GM19351 (cell line): ENCODE measurements at regions not wholly inside any gene's neighbourhood (a gene's known extent, or its start where the extent isn't known, plus 50 kb on each side); places are given as distances from the start of the nearest gene placed in this dataset.

Experiments used
- ATAC-seq: cut with Tn5 transposase; IDR thresholded peaks from one replicate; pipeline ENCODE4 v1.9.1; 2021; ENCODE audit warnings: mild to moderate bottlenecking, moderate library complexity; ENCODE audit not compliant: unreplicated experiment

DNA sequence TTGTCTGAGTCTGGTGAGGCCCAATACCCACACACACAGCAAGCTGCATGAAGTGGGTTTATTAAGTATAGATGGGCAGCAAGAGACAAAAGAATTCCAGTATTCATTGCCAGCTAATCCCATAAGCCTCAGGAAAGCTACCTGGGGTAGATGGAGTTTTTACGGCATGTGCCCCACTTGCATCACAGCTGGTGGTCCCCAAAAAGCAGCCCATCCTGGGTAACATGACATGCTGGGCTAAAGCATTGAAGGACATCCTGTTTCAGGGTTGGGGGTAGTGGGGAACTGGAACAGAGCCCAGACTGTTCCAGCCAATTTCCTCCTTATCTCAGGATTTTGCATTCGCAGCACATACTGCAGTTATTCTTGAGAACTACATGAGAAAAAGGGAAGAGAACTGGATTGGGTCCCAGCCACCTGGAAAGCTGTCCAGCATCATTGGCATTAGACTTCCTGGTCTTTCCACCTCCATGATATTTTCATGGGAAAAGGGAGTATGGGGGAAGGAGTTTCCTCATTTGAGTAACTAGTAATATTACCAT is 240.1 kb upstream of the MMADHC start:
- no peak for ATAC-seq

DNA sequence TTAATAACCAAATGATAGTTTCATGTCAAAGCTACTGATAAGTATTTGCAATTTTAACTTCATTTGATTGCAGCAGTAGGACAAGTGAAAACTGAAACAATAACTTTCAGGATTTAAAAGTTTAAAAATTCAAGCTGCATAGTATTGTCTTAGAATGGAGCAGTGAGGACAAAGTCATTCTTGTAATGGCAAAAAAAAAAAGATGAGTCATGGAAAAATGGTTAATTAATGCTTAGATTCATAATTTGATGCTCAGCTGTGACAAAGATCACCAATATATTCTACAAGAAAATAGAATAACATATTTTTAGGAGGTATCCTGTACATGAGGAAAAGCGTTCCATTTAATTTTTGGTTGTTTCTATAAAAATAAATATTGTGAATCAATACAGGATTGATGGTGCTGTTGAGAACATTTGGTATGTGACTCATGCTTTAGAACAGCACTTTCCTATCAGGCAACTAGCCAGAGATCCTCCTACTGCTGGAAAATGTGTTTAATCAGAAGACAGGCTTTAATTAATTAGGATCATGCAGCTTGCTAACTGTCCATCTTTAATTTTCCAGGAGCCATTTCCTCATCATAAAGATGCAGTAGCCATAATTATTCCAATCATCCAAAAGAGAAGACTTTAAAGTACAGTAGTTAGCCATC is 239.0 kb upstream of the MMADHC start:
- no peak for ATAC-seq

DNA sequence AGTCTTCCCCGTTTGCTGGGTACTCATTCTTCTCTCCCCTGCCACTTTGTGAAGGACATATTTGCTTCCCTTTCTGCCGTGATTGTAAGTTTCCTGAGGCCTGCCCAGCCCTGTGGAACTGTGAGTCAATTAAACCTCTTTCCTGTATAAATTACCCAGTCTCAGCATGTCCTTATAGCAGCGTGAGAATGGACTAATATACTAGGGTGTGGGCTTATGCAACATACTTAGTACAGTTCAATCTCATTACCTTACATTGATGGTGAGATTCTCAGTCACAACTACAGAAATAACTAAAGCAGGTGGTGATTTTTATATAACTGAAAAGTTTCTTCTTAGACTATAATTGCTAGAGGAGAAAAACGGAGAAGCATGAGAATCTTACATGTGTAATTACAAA is 237.9 kb upstream of the MMADHC start:
- ATAC-seq: no peak

DNA sequence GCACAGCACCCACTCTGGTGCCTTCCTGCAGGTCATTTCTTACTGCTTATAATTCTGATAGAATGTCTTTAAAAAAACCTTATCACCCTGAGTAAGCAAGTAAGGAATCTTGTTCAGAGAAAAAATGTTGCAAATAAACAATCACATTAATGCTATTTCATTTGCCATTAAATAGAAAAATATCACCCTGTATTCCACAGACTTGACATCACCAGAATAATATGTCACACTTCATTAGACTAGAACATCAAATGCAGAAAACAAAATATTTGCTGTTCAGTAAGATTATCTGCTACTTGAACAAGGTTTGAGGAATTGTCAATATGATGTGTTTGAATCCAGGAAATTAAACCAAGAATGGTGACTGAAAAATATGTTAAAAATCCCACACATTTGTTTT is 236.6 kb upstream of the MMADHC start:
- no peak for ATAC-seq

DNA sequence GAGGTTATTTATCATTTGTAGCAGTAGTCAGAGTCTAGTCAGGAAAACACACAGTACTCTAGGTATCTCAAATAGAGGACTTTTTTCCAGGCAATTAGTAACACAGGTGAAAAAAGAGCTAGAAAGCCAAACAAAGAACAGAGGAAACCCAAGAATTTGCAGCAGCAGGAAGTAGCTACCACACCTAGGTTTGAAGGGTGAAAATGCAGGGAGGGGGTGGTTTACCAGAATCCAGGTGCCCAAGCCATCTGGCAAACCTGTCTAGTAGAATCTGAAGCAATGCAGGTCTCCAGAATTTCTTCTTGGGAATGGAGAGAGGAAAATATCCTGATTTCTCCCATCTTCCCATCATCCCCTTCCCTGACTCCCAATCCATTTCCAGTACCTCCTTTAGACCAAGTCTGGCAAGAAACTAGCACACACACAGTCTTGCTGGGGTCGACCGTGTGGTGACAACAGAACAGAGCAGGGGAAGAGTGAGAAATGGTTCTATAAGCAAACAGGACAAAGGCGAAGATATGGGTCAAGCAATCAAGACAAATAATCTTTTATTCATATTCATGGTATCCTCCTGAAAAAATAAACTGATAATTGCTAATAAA is 231.9 kb upstream of the MMADHC start:
- no peak for ATAC-seq

DNA sequence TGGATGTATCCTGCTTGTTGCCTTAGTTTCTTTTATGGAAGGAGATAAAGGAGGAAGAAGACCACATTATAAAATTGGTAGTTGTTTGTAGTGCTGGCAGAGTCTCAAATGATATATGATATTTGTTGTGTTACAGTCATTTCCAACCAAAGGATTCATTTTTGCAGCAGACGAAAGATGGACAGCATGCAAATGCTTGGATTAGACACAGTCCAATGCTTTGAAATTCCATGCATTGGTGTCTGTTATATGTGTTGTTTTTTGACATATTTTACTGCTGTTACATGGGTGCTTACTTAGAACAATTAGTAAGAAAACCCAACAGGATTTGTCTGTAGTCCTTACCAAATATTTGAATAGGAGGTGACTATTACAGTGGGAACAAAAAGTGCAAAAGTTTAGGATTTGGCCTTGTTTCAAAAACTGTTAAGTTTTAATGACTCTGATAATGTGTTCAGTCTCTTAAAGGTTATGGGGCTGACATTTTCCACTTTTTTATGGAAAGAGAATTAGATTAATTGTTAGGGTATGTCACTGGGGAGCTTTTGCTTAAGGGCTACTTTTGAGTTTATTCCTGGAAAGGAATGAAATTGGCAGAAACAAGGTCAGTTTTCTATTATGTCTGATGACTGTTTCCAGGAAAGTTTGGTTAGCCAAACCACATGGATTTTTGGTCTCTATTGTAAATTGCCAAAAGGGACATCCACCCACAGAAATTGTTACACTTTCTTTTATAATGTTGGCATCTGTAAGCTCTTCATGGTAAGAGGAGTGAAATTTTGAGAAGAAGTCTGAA is 229.4 kb upstream of the MMADHC start:
- ATAC-seq: no peak

DNA sequence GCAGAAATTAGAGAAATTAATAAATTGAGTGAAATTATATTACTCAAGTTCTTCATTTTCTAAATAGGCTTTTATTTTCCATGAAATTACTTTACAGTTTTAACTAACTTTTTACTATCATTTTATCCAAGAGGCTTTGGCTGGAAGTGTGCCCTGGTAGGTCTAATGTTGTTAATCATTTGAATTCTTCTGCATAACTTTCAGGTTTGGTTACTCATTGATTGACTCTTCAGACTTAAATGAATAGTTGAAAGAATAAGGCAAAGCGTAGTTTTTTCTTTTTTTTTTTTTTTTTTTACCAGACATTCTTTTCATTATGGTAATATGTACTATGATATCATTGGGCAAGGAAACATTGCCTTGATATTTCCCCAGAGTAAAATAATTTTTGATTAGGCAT is 228.4 kb upstream of the MMADHC start:
- no peak for ATAC-seq

DNA sequence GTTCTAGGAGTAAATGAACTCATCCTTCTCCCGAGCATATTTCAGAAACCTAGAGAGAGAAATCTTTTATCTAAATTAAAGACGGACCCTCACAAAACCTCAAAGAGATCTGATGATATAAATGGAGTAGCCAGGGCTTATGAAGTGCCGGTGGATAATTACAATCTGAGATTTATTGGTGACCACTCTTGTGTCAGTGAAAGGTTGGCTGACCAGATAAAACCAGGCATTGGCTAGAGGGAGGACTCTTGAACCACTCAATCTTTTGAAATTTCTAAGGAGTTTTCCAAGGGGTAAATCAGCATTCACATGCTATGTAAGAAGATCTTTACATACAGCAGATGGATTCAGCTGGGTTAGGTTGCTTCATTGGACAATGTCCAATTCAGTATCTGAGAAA is 227.3 kb upstream of the MMADHC start:
- ATAC-seq: no peak

DNA sequence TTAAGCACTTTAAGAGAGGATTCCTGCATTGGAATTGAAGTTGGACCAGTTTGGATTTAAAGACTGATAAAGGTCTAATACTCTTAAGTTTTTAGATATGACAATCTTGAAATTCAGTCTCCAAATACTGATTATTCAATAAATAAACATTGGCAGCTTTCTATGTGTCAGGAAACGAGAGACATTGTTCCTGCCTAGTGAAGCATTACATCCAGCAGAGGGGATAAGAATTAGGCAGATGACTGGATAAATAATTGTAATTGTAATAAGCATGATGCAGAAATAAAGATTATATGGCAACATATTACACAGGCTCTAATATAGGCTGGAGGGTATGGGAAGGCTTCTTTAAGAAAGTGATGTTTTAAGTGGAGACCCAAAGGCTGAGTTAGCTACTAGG is 226.5 kb upstream of the MMADHC start:
- ATAC-seq: no peak

DNA sequence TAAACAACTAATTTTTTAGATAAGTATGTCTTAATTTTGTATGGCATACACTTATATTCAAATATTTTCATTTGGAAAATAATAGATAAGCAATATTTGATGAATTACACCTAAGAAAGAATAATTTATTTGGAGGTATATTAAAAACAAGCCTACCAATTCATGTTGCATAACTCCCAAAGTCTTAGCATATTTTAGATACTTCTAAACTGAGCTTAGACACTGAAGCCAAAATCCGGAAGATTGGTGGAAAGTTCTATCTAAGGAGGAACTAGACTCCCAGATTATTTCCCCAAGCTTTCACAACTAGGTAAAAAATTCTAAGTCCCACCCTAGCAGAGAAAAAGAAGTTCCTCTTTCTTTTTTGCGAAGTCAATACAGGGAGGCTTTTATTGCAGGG is 221.0 kb upstream of the MMADHC start:
- ATAC-seq: no peak

DNA sequence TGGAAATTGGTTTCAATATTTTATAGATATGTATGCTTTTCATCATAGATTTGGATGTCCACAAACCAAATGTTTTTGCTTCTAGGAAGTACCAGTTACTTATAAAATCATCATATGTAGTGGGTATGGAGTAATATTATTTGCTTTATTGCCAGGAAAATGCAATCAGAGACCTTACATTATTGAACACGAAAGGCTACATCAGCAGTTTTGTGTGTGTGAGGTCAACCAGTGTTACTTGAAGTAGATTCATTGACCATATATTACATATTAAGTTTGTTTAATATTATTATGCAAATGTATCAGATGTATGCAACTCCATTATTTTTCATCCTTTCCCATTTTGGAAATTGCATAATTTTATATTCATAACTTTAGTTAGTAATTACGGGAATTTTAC is 219.1 kb upstream of the MMADHC start:
- no peak for ATAC-seq

DNA sequence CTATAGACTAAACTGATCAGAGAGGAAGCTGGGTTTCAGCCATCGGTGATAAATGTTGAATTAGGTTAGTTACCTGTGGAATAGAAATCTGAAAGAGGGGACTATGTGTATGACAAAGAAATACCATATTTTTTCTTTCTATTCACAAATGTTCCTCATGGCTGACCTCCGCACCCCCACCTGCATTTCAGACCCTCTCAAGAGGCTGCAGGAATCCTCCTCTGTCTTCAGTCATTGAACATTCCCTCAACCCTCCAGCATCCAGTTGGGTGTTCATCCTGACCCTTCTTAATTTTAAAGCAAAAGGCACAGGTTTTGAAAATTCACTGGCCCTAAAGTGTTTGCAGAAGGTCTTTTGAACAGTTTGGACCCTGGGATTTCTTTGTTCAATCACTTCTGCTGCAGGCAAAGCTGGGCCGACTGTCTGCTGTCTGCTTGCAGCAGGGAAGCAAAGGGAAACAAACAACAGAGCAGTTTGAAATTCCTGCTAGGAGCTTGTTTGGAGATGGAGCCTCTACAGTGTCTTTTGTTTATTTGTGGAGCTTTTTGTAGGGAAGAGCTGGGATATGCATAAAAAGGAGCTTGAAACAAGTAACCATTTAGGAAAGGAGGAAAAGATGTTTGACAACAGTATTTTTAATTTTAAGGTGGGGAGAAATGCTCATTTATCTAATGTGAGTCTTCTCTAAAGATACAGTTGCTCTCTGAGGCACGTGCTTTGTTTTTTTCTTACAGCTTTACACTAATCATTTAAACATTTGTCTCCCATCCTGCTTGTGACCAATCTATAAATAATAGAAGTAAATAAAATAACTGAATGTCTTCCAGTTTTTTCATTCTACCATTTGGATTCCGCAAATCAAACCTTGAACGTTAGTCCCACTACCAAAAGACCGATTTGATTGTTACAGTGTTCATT is 213.3 kb upstream of the MMADHC start:
- ATAC-seq: no peak

DNA sequence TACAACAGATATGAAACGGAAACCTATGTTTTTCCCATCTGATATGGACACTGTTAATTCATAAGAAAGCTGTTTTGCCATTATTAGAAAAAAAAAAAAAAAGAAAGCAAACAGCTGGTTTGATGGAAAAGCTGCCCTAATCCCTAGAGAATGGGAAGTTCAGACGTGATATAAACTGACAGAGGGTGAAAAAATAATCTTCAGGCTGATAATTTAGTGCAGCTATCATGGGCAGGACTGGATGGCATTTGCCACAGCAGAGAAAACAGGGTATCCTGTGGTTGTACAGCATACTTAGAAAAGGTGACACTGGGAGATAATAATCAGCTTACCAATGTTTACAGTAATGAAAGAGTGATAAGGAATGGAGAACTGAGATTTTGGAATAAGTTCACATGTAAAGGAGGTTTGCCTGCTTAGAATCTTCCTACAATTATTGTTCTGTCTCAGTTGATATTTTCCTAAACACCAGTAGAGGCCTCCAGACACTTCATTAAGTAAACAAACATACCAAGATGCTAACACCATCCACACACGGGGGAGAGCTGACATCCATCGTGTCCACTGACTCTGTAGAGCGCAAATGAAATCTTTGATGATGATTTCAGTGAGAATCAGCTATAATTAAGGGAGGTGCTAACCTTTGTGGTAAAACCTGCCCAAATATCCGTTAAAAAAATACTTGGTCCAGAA is 211.6 kb upstream of the MMADHC start:
- no peak for ATAC-seq

DNA sequence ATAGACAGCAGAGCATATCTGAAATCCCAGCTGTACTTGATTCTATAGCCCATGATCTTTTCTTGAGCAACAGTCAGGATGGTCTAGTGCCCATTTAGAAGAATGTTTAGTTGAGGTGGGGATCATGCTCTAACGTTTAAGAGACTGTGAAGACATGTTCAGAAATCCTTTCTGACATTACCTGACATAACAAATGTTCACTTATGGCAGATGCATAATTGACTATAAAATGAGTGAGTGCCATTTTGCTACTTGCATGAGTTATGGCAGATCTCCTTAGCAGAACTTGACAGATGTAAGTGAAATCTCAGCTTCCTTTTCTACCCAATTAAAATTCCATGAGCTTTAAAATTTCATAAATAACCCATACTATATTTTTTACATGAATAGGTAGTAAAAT is 209.5 kb upstream of the MMADHC start:
- no peak for ATAC-seq

DNA sequence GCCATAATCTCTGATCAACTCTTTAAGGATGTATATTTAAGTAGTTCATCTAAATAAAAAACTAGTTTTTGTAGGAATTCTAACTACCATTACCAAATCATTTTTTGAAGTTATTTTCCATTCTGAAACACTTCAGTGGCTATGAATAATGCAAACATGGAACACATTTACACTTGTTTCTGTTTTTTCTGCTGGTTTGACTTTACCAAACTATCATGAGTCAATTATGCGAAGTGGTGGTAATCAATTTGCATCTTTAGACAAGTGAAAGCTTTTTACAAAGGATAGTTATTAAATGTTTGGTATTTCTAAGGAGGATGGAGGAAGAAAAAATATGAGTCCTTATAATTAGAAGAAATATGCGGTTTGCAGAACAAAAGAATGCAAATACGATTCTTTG is 202.0 kb upstream of the MMADHC start:
- ATAC-seq: no peak

DNA sequence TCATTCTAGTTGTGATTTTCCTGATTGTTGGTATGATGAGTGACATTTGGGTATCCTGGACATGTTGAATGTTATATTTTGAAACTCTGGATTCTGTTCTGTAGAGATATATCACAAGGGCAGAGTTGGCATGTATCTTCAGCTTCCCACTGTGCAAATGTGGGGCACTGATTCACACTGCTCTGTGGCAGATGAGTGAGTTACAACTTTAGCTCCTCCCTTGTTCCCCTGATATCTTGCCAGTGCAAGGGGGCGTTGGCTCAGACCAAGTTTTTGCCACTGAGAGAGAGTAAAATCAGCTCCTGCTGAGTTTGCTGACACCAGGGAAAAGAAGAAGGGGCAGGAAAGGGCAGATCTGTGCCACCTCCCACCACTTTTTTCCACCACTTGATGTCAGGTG is 199.6 kb upstream of the MMADHC start:
- no peak for ATAC-seq

DNA sequence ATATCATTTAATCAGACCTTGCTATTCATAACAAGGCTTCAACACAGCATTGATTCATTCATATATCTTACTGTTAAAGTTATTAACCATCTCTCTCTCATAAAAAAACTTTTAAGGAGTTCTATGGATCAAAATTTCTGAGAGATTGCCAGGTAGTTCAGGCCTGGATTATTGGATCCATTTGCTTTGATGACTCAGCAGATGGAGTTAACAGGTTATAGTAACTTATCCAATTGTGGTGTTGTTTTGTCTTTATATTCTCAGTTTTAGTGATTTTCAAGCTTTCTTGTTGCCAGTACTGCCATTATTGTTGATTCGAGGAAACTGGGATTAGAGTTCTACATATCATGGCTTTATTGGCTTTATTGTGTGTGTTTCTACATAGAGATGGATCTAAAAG is 195.7 kb upstream of the MMADHC start:
- no peak for ATAC-seq

DNA sequence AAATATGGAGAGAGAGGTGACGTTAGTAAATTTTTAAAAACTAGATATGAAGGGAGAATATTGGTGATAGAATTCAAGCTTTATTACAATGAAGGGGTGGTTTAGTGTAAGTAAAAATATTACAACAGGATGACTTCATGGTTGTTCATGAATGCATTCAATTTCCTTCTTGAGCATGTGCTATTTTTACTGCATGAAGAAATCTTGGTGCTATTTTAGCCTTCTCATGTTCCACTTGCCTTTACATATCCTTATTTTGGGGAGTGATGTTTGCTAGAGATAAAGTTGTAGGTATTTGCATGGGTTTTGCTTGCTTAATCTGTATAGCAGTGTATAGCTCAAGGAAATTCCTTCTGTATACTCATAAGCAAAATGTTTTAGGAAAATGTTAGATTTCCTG is 195.0 kb upstream of the MMADHC start:
- ATAC-seq: no peak

DNA sequence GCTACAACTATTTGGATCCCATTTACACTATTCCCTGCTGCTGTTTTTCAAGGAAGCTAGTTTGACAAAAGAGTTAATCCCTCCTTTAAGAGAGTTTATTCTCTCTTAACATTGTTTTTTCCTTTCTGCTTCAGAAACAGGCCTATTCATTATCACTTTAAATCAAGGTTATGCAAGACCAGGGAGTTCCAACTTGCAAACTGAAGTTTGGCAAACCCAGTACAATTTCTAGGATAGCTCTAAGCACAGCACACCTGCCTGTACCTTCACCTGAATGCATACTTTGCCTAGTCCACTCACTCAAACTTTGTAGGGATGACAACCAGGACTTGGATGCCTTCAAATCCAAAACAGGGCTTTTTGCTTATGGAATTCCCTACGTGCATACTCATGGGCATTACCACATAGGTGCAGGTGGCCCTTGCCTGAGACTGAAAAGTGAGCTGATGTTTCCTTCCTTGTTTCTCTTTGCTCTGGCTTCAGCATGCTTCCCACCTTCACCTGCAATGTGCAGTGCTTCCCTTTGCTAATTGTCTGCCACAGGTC is 193.8 kb upstream of the MMADHC start:
- no peak for ATAC-seq

DNA sequence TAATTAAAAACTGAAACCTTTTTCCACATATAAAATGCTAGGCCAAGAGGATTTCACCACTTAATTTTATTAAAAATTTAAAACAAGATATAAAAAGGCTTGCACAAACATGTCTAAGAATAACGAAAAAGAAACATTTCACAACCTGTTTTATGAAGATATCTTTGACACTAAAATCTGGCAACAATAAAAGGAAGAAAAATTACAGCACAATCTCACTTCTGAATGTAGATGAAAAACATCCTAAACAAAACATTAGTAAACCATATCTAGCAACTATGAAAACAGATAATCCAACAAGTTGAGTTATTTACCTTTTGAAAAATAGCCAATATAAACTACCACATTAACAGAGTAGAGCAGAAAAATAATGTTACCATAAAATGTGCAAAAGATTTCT is 185.4 kb upstream of the MMADHC start:
- no peak for ATAC-seq
